Stimulated activated naive B cell treated with anti-CD40 and anti-IgM and Interleukin-4, amounts not matched to agents 10 μg/mL and 1 μg/mL and 100 μg/mL, for 72 hours (primary cell): ENCODE measurements at regions not wholly inside any gene's neighbourhood (a gene's known extent, or its start where the extent isn't known, plus 50 kb on each side); places are given as distances from the start of the nearest gene placed in this dataset.

Experiments
- ATAC-seq, 2 donors: fragments of 150-1000 bp; cut with Tn5 transposase; replicated peaks; 2 replicates each; pipeline ENCODE4 v1.10.0; 2021; ENCODE audit warnings: moderate library complexity in 1 of 2
- DNase-seq: peaks from one replicate; pipeline ENCODE4 v3.0.0; 2021
- H3K27ac Mint-ChIP-seq: one replicate; pipeline ENCODE4 v1.8.0; 2022; ENCODE audit warnings: mild to moderate bottlenecking, mixed read lengths
- H3K27me3 Mint-ChIP-seq, 2 donors: one replicate each; pipeline ENCODE4 v1.8.0; 2022; ENCODE audit warnings: mixed read lengths in 2 of 2
- H3K36me3 Mint-ChIP-seq, 2 donors: one replicate each; pipeline ENCODE4 v1.8.0; 2022; ENCODE audit warnings: mixed read lengths in 2 of 2, mild to moderate bottlenecking in 1 of 2
- H3K4me1 Mint-ChIP-seq, 2 donors: one replicate each; pipeline ENCODE4 v1.8.0; 2022; ENCODE audit warnings: mixed read lengths in 2 of 2, mild to moderate bottlenecking in 1 of 2
- H3K4me3 Mint-ChIP-seq, 2 donors: one replicate each; pipeline ENCODE4 v1.8.0; 2022; ENCODE audit warnings: mild to moderate bottlenecking in 2 of 2, mixed read lengths in 2 of 2, moderate library complexity in 1 of 2
- H3K9me3 Mint-ChIP-seq, 2 donors: one replicate each; pipeline ENCODE4 v1.8.0; 2022; ENCODE audit warnings: mixed read lengths in 2 of 2, mild to moderate bottlenecking in 1 of 2

DNA sequence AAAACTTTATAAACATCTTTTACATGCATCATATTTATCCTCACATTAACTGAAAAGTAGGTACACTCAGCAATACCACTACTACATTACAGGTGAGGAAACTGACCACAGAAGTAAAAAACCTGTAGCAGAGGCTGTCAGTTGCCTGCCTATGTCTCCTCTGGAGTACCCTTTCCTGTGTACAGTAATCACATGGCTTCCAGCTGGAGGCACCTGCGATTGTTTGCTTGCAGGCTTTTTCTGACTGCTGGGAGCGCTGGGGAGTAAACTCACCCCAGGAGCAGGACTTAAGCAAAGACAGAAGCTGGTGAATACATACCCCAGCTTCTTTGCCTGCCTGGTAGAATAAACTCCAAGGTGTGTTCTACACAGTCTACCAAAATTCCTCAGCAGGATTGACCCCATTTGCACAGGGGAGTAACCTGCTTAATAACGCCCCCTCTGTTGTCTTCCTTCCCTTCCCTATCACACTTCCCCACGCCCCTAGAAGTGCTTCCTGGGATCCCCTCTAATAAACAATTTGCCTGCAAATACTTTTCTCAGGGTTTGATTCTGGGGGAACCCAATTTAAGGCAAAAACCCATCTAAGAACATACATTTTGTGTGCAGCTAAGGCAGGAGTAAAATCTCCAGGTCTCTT lies 138.9 kb downstream of the PTH2R start:
- Mint-ChIP-seq H3K27me3 (no peaks in the 10 kb centered on the region), H3K9me3 (peaks cover 0 to under 1% of the 10 kb centered on the region in 2 donors), H3K4me3 (no peak overlapping the region)

DNA sequence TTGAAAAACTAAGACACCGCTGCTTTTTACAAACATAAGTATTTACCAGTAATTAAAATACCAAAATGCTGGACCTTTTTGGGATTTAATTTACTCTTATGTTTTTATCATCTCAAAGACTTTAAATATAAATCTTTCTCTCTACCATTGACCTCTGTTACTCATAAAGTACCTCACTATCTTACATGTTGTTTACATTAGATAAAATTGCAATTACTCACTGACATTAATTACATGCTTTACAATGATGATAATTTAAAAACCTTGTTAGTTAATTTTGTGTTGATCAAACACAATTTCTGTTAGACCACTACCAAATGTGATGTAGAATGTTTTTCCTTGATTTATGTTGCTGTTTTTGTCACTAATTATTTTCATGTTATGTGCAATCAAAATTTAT lies 139.5 kb downstream of the PTH2R start:
- H3K4me1 Mint-ChIP-seq, result no peaks in the 10 kb centered on the region
- DNase-seq, result no peak
- no peak for ATAC-seq
- no peak overlapping the region for H3K27ac Mint-ChIP-seq
- no peaks in the 10 kb centered on the region for H3K36me3 Mint-ChIP-seq
- no peak overlapping the region for H3K4me3 Mint-ChIP-seq
- H3K9me3 Mint-ChIP-seq, result peaks cover 0 to 2% of the 10 kb centered on the region in 2 donors
- no peaks in the 10 kb centered on the region for H3K27me3 Mint-ChIP-seq

More for the DNA sequence above, 138.9 kb downstream of the PTH2R start:
- Mint-ChIP-seq H3K27ac (no peak overlapping the region), H3K36me3 (no peaks in the 10 kb centered on the region), H3K4me1 (no peaks in the 10 kb centered on the region)
- no peak for ATAC-seq
- no peak for DNase-seq

GRCh38 chr2:208546860-208547650 lies 140.5 kb downstream of the PTH2R start:
- DNase-seq (no peak), ATAC-seq (no peak)
- Mint-ChIP-seq H3K27ac (no peak overlapping the region), H3K36me3 (no peaks in the 10 kb centered on the region), H3K9me3 (peaks cover 0 to 4% of the 10 kb centered on the region in 2 donors), H3K27me3 (no peaks in the 10 kb centered on the region), H3K4me1 (no peaks in the 10 kb centered on the region), H3K4me3 (no peak overlapping the region)

GRCh38 chr2:208548700-208549099 lies 142.1 kb downstream of the PTH2R start:
- no peak overlapping the region for H3K27ac Mint-ChIP-seq
- ATAC-seq (no peak), DNase-seq (no peak)
- peaks cover 0 to 4% of the 10 kb centered on the region in 2 donors for H3K9me3 Mint-ChIP-seq
- H3K4me1 Mint-ChIP-seq, result no peaks in the 10 kb centered on the region
- no peaks in the 10 kb centered on the region for H3K27me3 Mint-ChIP-seq
- H3K36me3 Mint-ChIP-seq, result no peaks in the 10 kb centered on the region
- no peak overlapping the region for H3K4me3 Mint-ChIP-seq

- no peak overlapping the region for H3K4me3 Mint-ChIP-seq
- no peaks in the 10 kb centered on the region for H3K36me3 Mint-ChIP-seq
- no peaks in the 10 kb centered on the region for H3K4me1 Mint-ChIP-seq
- H3K9me3 Mint-ChIP-seq, result peaks cover 0 to 4% of the 10 kb centered on the region in 2 donors
- ATAC-seq (no peak), DNase-seq (no peak)
- H3K27me3 Mint-ChIP-seq, result no peaks in the 10 kb centered on the region
- H3K27ac Mint-ChIP-seq, result no peak overlapping the region
Observed at GRCh38 chr2:208549546-208550158, 143.1 kb downstream of the PTH2R start.

DNA sequence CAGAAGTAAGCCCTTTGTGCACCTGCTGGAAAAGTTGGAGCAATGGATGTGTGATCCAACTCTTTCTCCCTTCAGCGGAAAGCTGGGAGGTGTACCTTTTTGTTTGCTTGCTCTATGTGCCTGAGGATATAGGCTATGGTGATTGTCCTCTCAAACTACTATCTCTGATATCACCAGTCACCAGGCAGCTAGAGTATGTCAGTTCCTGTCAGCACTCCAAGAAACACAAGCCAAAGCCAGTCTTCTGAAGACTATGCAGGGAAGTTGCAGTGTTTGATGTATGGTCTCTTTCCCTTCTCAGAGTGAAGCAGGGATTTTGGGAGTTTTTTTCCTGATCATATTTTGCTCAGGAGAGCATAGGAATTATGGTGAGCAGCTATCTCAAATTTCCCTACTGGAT lies 146.4 kb downstream of the PTH2R start:
- H3K36me3 Mint-ChIP-seq, result no peaks in the 10 kb centered on the region
- no peak for ATAC-seq

GRCh38 chr2:208556983-208557484 lies 150.4 kb downstream of the PTH2R start:
- no peaks in the 10 kb centered on the region for H3K36me3 Mint-ChIP-seq
- no peak overlapping the region for H3K27ac Mint-ChIP-seq
- no peaks in the 10 kb centered on the region for H3K4me1 Mint-ChIP-seq
- H3K4me3 Mint-ChIP-seq, result no peak overlapping the region
- peaks cover 0 to 2% of the 10 kb centered on the region in 2 donors for H3K9me3 Mint-ChIP-seq
- DNase-seq (no peak), ATAC-seq (no peak)
- no peaks in the 10 kb centered on the region for H3K27me3 Mint-ChIP-seq

More for the DNA sequence above, 146.4 kb downstream of the PTH2R start:
- Mint-ChIP-seq H3K27me3 (no peaks in the 10 kb centered on the region), H3K4me3 (no peak overlapping the region), H3K4me1 (no peaks in the 10 kb centered on the region), H3K27ac (no peak overlapping the region), H3K9me3 (peaks cover 0 to 4% of the 10 kb centered on the region in 2 donors)
- DNase-seq, result no peak

- DNase-seq (no peak), ATAC-seq (no peak)
- H3K27ac Mint-ChIP-seq, result no peak overlapping the region
- no peaks in the 10 kb centered on the region for H3K4me1 Mint-ChIP-seq
- H3K36me3 Mint-ChIP-seq, result no peaks in the 10 kb centered on the region
- peaks cover 4 to 6% of the 10 kb centered on the region in 2 donors for H3K9me3 Mint-ChIP-seq
- peaks cover 0 to 3% of the 10 kb centered on the region in 2 donors for H3K27me3 Mint-ChIP-seq
- H3K4me3 Mint-ChIP-seq, result no peak overlapping the region
Observed at GRCh38 chr2:208565690-208566416, 159.3 kb downstream of the PTH2R start.

DNA sequence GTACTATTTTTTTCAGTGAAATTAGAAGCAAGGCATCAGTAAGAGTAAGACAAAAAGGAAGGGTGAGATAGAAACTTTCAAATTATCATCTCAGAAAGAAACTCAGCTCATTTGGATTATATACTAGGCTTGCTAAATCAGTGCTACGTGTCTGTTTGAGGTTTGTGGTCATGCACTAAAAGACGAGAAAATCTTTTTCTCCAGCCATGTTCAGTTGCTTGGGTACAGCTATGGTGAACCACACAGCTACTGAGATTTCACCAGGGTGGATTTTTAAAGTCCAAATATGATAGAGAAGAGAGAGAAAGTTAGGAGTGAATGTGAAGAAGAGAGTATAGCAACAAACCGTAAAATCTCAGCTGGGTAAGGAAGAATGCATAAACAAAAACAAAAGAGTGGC lies 161.6 kb downstream of the PTH2R start:
- Mint-ChIP-seq H3K27me3 (peaks cover 0 to 3% of the 10 kb centered on the region in 2 donors), H3K9me3 (peaks cover 2 to 6% of the 10 kb centered on the region in 2 donors), H3K27ac (no peak overlapping the region), H3K4me3 (no peak overlapping the region), H3K4me1 (no peaks in the 10 kb centered on the region), H3K36me3 (no peaks in the 10 kb centered on the region)
- ATAC-seq (no peak), DNase-seq (no peak)

DNA sequence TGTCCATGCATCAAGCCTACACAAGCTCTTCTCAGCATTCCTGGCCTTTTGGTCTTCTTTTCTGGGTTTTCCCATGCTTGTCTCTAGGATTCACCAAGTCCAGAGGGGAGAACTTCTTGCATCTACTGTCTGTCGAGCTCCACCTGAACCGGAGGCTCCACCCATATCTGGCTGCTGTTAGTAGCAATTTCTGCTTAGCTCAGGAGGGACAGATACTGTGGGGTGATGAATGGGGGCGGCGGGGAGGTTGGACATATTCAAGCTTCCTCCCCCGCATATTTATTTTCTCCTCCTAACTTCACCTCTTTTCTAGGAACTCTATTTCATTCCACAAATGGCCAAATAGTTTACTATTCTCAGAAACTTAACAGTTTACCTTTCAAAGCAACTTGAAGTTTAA lies 163.5 kb downstream of the PTH2R start:
- Mint-ChIP-seq H3K36me3 (no peaks in the 10 kb centered on the region), H3K9me3 (no peaks in the 10 kb centered on the region), H3K27me3 (peaks cover 0 to 3% of the 10 kb centered on the region in 2 donors), H3K27ac (no peak overlapping the region), H3K4me1 (no peaks in the 10 kb centered on the region), H3K4me3 (no peak overlapping the region)
- DNase-seq (no peak), ATAC-seq (no peak)

DNA sequence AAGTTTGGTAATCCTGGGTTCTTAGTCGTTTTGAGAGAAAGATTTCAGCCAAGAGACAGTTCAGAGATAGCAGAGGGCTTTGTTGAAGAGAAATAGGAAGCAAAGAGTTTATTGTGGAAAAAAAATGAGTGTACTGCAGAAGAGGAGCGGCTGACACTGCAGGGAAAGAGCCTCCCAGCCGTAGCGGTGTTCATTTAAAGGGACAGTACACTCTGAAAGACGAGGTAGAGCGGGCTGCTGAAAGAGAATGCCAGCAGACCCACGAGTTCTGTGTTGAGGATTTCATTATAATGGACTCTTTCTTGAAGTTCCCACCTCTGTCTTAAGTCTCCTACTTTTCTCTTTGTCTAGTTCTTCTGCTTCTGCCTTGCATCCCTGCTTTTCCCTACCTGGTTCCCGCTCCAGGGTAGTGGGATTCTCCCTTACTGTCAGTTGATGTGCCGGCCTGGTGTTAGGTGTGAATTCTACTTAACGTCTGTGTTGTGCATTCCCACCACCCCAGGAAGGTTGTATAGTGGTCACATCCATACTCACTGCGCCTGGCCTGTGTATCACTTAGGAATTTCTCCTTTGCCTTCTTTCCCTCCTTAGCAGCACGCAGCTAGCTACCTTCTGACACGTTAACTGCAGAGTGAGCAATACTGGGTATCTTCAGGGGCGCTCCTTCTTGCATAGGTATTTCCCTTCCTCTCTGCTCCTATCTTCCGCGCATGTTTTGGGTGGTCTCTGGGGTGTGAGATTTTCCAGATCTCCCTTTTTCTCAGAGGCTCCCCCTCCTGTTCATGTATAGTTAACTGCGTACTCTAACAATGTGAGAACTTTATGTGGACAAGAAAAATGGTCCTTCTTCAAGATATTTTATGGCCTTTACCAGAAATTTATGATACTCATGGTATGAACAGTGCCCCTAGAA lies 164.5 kb downstream of the PTH2R start:
- no peak for DNase-seq
- H3K27me3 Mint-ChIP-seq, result peaks cover 0 to 3% of the 10 kb centered on the region in 2 donors
- no peak overlapping the region for H3K27ac Mint-ChIP-seq
- no peak overlapping the region for H3K4me3 Mint-ChIP-seq
- no peaks in the 10 kb centered on the region for H3K9me3 Mint-ChIP-seq
- H3K36me3 Mint-ChIP-seq, result no peaks in the 10 kb centered on the region
- H3K4me1 Mint-ChIP-seq, result no peaks in the 10 kb centered on the region
- ATAC-seq, result no peak

GRCh38 chr2:208571764-208572131 lies 165.2 kb downstream of the PTH2R start:
- H3K4me1 Mint-ChIP-seq, result no peaks in the 10 kb centered on the region
- H3K4me3 Mint-ChIP-seq, result no peak overlapping the region
- H3K9me3 Mint-ChIP-seq, result no peaks in the 10 kb centered on the region
- DNase-seq (no peak), ATAC-seq (no peak)
- H3K27me3 Mint-ChIP-seq, result peaks cover 0 to 3% of the 10 kb centered on the region in 2 donors
- H3K36me3 Mint-ChIP-seq, result no peaks in the 10 kb centered on the region
- no peak overlapping the region for H3K27ac Mint-ChIP-seq

DNA sequence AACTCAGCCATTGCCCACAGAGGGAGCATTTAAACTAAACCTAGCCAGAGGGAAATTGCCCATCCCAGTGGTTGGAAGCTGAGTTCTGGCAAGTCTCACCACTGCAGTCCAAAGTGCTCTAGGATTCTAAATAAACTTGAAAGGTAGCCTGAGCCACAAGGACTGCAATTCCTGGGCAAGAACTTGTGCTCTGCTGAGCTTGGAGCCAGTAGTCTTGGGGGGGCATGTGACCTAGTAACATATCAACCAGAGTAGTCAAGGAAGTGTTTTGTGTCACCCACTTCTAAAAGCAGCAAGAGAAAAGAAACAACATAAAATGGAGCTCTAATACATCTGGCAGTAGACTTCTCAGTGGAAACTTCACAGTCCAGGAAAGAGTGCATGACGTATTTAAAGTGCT lies 167.0 kb downstream of the PTH2R start:
- no peaks in the 10 kb centered on the region for H3K4me1 Mint-ChIP-seq
- H3K36me3 Mint-ChIP-seq, result no peaks in the 10 kb centered on the region
- no peak overlapping the region for H3K4me3 Mint-ChIP-seq
- ATAC-seq, result no peak
- no peak overlapping the region for H3K27ac Mint-ChIP-seq
- H3K27me3 Mint-ChIP-seq, result peaks cover 0 to 3% of the 10 kb centered on the region in 2 donors
- DNase-seq, result no peak
- no peaks in the 10 kb centered on the region for H3K9me3 Mint-ChIP-seq
